Forelimb muscle (tissue), 1 donor: ENCODE measurements at regions not wholly inside any gene's neighbourhood (a gene's known extent, or its start where the extent isn't known, plus 50 kb on each side); places are given as distances from the start of the nearest gene placed in this dataset.
"Not testable (repeated sequence)": the region's sequence is repeated elsewhere in the genome, so short reads cannot be mapped to it uniquely, and the experiment has no call there.

Source experiments
- DNase-seq: peaks from one replicate; pipeline ENCODE4 v3.0.0-alpha.2; 2013; ENCODE audit warnings: low read depth

DNA sequence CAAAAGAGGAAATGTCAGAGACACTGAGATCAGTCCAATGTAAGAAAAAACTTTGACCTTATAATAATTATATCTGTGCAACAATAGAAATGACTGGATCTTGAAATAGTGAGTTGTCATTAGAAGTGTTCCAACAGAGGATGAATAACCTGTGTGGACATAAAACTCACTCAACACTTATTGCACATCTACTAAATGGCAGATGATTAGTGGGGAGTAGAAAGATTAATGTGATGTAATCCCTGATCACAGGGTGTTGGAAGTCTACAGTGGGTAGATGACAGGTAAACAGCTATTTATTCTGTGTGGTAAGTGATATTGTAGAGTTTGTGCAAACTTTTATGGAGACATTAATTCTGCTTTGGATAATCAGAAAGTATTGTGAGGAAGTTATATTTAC is 177.3 kb upstream of the HMHB1 start:
- DNase-seq = no peak

GRCh38 chr5:143629871-143630659 is 181.9 kb upstream of the HMHB1 start:
- no peak for DNase-seq

DNA sequence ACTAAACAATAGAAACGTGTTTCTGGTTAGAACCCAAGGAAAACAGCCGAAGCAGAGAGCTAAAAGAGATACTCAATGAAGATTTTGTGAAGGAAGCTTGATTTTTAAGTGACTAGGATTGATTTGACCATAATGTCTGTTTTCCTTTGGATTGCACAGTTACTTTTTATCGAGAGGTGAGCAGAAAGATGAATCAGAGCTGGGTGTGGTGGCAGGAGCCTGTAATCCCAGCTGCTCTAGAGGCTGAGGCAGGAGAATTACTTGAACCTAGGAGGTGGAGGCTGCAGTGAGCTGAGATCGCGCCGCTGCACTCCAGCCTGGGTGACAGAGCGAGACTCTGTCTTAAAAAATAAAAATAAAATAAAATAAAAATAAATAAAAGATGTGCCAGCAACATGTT is 186.9 kb upstream of the HMHB1 start:
- not testable (repeated sequence) for DNase-seq

DNA sequence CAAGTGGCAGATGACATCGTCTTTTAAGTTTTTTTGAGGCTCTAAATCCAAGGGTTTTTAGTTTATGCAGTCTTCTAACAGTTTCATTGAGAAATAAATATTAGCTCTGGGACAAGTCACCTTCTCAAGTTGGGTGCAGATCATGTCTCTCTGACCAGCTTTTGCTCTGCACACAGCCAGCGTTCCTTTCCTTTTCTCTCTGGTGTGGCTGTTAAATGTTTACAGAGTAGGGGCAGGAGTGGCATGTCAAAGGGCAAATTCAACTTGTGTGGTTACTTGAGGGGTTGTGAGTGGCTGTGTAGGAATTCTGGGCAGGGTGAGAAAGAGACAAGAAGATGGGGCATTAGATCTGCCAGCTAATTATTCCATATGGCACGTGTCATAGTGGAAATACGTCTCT is 187.5 kb upstream of the HMHB1 start:
- no peak for DNase-seq

DNA sequence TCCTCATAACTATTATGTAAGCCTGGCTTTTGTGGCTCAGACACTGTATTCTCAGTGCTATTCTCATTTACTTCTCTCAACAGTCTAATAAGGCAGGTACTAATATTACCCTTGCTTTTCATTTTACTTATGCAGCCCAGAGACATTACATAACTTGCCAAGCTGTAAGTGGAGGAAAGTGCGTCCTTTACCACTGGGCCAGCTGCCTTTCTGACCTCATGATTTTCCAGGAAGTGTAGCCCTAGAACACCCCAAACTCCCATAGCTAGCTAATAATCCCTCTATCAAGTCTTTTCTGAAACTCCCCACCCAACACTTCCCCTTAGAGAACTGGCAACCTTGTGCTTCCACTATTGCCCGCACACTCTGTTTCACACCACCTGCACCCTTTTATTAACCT is 192.9 kb upstream of the HMHB1 start:
- no peak for DNase-seq

- no peak for DNase-seq
These were observed 193.8 kb upstream of the HMHB1 start for GRCh38 chr5:143618141-143618540.

DNA sequence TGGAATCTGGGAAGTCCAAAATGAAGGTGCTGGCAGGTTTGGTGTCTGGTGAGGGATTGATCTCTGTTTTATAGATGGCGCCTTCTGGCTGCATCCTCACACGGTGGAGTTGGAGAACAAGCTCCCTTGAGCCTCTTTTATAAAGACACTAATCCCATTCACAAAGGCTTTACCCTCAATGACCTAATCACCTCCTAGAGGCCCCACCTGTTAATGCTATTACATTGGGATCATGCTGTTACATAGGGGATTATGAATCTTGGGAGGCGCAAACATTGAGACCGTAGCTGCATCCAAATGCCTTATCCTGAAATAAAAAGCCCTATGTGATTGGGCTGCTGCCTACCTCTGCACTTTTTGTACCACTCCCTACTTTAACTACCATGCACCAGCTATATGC is 197.1 kb upstream of the HMHB1 start:
- DNase-seq = no peak

DNA sequence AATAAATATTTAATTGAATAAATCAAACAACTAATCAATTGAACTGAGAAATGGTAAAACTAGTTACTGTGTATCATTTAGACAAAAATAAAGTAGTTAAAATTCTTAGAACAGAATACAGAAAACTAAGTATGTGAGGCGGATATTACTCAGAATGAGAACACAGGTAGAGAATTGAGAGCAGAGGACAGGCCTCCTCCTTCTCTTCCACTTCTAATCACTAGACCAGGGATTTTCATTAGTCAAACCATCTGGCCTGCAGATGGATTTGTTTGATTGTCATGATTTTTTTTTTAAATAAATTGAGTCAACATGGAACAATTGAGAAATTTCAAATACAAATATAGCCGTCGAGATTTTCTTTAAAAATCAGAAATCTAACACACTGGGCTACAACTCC is 198.6 kb upstream of the HMHB1 start:
- no peak for DNase-seq

DNA sequence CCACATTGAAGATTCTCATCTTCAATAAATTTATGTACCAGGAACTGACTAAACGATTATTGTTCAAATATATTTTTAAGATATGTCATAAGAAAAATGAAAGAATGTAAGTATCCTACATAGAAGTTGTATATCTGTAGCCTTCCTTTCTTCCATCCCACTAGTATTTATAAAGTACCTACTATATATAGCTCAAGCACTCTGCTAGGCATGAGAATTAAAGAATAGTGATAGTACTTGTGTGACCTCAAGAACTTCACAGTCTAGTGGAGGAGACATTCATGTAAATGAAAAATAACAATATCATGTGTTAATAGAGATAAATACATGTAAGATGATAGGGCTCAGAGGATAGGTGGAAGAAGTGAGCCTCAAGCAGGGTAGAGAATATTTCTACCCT is 201.0 kb upstream of the HMHB1 start:
- DNase-seq = no peak

DNA sequence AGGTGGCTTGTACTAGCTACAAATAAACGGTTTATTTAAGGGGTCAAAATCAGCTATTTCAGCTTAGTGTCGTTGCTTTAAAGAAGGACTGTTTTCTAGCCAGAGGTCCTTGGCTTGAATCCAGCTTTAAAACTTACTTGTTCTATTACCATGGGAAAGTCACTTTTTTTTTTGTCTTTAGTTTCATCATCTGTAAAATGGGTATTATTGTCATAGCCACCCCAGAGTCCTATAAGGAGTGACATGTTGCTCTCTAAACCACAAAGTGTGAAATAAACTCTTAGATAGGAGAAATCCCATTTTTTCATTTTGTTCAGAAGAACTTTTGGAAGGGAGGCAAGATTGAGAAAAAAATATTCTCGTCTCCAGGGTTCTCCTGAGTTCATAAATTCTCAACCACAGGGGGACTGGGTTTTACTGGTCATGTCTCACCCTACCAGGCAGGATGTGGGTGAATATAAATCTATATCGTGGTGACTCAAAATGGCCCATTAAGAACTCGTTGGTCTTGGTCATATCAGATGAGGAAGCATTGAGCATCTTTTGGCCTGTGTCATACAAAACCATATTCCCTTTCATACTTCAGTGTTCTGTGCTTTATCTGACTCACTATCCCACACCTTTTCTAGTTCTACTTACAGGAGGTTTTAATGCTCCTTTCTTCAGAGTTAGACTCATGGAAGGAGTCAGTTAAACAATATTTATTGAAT is 202.7 kb upstream of the NR3C1 start:
- DNase-seq = no peak

- DNase-seq = no peak
These were observed 202.0 kb upstream of the NR3C1 start for GRCh38 chr5:143605403-143606005.

DNA sequence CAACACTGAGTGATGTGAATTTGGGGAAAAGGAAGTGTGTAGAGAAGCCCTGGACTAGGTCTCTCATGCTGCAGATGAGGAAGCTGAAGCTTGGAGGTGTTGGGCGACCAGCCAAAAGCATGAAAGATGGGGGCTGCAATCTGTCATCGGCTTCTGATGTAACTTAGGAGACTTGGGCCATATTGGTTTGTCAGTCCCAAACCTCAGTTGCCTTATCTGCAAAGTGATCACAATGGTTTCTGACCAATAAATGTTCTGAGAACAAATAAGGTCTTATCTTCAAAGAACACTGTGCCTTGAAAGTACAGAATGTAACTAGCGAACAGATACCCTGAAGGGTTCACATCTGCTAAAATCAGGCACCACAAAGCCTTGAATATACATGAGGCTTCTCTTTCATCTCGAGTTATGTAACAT is 198.4 kb upstream of the NR3C1 start:
- DNase-seq = no peak

GRCh38 chr5:143601357-143601756 is 197.9 kb upstream of the NR3C1 start:
- DNase-seq = no peak

GRCh38 chr5:143600396-143601075 is 197.1 kb upstream of the NR3C1 start:
- no peak for DNase-seq

- DNase-seq = no peak
These were observed 196.0 kb upstream of the NR3C1 start for GRCh38 chr5:143599474-143599873.

DNA sequence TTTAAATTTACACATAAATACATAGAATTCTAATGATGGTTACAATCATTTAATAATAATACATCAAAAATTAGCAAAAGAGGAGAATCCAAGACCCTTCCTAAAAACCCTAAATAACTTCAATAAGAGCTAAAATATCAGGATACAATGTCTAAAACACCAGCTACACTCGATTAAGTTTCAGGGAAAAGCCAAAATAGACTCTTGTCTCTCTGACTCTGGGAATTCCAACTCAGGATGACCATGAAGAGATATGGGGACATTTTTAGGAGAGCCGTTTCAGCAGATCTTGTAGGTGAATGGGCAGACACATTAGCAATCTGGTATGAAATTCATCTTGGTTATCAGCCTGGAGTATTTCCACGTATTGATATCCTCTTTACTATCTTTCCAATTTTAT is 193.3 kb upstream of the NR3C1 start:
- DNase-seq = no peak

- no peak for DNase-seq
These were observed 191.7 kb upstream of the NR3C1 start for GRCh38 chr5:143594902-143595818.

DNA sequence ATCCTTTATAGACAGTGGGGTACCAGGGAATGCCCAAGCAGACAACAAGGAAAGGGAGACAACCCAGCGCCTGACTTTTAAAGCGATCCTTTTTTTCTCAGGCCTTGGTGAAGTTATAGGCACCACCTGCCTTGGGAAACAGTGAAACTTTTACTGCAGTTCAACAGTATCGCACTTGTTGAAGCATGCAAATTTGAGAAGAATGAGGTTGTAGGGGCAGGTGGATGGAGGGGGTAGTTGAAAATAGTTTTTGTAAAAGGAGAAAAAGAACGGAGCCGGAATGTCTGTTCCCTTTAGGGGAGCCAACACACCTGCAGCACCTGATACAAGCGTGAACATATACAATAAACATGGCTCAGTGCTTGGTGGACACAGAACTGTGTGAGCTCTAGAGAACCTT is 190.2 kb upstream of the NR3C1 start:
- DNase-seq = no peak

GRCh38 chr5:143592648-143593047 is 189.2 kb upstream of the NR3C1 start:
- no peak for DNase-seq

DNA sequence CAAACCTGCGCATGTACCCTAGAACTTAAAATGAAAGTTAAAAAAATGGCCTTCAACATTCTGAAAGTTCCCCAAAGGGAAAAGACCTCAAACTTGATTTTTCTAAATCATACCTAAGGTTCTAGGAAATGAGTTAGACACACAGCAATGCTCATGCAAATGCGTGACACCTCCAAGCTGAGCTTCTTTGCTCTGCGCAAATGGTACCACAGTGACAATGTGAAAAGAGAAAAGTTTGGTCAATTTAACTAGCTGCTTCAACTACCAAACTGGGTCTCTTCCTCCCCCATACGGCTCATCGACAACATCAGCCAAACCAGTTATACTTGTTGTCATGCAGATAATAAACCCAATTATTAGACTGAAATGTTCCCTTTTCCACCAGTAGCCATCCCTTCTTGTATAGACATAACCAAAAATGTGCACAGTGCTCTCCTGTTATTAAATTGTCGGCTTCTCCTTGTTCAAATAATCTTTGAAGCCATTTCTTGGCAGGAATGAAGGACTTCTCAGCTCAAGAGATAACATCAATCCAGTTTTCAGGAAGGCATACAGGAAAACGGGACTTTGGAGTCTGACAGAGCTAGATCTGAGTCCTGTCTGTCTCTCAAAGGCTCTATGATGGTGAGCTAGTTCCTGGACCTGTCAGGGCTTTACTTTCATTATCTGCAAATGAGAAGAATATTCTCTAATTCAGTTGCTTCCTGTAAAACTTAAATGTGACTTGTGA is 185.6 kb upstream of the NR3C1 start:
- no peak for DNase-seq

GRCh38 chr5:143588121-143588520 is 184.6 kb upstream of the NR3C1 start:
- DNase-seq = not testable (repeated sequence)
